GM21529 (cell line): ENCODE measurements at regions not wholly inside any gene's neighbourhood (a gene's known extent, or its start where the extent isn't known, plus 50 kb on each side); places are given as distances from the start of the nearest gene placed in this dataset.

Source experiments
- ATAC-seq: cut with Tn5 transposase; IDR thresholded peaks from one replicate; pipeline ENCODE4 v1.9.1; 2021; ENCODE audit not compliant: unreplicated experiment

GRCh38 chr14:86597279-86597678 is 1067.3 kb downstream of the FLRT2 start:
- ATAC-seq = no peak

DNA sequence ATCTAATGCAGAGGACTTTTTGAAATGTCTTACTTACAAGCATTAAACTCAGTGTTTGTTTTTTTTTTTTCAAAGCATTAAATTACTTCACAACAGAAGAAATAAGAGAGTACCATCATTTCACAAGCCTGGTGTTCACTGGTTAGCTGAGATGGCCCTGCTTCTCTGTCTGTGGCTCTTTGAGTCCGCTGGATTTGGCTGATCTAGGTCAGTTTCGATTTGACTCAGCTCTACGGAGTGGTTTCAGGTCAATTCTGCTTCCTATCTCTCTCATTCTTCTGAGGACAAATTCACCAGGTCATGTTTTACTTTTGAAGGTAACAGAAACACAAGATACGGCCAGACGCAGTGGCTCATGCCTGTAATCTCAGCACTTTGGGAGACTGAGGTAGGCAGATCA is 1066.1 kb downstream of the FLRT2 start:
- no peak for ATAC-seq

DNA sequence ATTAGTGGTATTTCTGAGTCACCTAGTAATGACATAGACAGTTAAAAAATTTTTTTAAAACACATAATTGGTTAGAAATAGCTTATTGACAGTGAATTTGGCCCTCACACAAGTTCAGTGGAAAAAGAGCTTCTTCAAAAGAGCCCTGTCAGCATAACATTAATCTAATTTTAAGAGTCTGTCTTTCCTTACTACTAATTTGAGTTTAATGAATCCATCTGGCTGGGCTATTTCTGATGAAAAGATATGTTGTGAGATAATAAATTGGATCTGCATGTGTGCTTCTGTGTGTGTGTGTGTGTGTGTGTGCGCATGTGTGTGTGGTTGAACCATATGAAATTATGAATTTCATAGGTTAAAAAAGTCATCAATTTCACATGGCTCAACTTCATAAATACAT is 1045.2 kb downstream of the FLRT2 start:
- no peak for ATAC-seq

DNA sequence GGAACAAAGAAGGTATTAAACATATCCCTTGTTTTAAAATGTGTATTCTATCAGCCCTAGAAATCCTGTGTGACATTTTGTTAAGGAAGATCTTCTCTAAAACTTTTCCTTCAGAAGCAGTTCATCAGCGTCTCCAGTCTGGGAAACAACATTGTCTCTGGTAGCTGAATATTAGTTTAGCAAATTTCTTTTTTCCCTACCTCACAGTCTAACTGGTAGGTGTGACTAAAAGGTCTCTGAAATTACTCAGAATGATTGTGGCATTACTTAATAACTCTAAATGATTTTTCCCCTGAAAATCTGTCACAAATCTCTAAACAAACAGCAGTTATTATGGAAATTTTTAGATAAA is 1044.8 kb downstream of the FLRT2 start:
- ATAC-seq = no peak

DNA sequence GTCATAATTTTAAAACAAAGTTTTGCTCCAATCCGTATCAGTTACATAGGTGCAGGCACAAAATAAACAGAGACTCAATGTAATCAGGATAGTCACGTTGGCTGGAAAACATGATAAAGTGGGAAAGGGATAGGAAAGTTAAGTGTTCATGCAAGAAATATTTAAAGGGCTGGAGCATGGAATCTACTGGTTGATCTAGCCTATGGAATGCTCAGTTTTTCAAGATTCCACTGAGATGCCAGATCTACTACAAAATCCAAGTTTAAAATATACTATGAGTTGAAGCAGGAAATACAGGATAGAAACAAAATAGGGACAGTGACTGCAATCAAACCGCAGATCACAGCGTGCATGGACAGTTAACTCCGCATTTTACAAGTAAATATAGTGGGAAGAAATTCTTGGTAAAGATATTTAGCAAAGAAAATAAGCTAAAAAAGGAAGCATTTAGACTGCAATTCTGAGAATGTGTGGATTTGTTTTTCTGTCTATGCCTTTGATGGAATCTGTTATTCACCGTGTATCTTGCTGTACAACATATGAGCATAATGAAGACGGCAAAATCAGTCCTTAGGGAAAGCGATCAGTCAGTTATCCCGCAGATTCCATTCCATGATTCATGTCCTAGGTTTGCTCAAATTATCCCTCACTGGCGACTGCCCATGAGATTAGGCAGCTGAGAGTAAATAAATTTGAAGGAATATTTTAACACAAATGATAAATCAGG is 1044.3 kb downstream of the FLRT2 start:
- ATAC-seq = no peak

DNA sequence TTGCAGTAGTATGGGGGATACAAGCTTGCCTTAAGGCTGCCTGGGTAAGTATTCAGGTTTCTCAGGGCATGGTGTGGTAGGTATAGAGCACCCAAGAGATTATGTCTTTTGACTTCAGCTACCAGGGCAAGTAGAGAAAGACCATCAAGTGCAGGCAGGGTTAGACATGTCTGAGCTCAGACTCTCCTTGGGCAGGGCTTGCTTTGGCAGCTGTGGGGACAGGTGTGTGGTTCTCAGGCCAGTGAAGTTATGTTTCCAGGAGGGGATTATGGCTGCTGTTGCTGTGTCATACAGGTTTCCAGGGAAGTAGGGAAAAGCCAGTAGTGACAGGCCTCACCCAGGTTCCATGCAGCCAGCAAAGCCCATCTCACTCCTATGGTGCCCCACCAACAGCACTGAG is 1040.4 kb downstream of the FLRT2 start:
- ATAC-seq = no peak

DNA sequence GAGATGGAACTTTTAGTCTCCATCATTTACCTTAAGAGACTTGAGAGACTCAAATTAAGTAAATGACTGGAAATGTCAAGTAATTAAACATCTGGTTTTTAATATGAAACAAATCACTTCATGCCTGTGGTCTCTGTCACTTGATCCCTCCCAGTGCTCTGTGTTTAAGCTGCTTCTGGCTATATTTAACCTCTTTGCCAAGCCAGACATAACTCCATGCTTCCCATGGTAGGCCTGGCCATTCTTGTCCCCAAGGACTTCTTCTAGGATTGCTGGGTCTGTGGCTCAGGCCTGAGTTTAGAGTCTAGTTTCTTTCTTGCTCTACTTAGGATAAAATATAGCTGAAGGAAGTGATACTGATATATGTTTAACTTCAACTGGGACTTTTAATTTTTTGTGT is 1013.6 kb downstream of the FLRT2 start:
- ATAC-seq = no peak

DNA sequence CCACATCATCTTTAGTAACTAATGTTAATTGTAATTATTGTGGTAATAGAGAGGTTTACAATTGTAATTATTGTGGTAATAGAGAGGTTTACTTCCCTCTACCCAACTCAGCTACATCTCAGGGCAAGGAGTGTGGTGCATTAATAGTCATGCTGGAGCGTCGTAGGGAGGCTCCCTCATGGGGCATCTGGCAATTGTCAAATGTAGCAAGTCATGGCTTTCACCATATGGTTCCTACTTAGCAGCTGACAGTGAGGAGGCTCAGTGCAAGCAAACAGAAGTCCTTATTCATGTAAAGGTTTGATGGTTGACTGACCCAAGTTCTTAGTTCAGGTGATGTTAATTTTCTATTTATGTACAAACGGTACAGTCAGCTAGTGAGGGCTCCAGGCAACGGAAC is 1012.0 kb downstream of the FLRT2 start:
- ATAC-seq = no peak

DNA sequence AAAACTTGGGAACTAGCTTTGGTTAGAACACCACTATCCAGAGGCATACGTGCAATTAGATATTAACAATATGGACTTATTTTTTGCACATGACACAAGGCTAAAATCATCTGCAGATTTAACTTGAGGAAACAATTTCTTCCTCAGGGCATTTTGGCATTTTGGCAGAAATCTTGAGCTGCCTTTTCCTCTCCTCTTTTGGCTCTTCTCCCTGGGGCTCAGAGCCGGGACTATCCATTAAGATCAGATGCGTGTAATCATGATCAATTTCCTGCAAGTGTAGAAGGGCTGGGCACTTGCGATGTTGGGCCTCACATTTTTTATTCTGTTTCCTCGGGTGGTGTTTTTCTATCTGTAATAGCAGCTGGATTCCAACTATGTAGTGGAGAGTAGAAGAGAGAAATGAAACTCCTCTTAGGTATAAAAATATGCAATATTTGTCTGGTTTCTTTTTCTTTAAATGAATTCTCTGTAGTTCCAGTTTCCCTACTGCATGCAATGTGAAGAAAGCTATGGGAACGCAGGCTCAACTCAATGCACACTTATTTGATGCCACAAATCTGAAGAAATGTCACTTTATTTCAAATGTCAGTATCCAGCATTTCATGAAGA is 1010.8 kb downstream of the FLRT2 start:
- ATAC-seq = no peak

DNA sequence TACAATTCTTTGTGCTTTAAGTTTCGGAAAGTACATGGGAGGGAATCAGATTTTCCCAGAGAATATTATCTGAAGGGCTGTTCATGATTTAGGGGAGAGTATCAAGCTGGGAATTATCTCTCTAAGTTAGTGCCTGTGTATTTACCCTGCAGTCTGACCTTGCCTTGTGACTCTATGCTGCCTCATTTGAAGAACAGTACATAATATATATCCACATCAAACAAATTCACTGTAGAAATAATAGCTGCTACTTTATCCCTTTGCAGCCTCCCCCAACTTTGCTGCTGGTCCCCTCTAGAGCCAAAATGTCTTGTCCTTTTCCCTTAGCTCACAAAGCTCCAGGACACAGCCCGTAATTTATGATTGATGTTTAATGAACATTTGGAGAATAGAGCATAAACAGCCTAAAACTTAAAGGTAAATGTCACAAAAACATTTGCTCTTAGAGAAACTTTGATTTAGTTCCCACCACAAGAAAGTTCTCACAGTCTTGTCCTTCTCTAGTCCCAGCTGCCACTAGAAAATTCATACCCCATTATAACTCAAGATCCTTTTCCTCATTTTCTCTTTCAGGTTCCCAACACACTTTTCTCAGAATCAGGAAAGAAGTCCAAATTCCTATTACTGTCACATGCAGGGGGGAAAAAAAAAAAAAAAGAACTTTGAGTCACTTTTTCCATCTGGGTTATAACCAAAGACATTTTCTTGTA is 1009.6 kb downstream of the FLRT2 start:
- no peak for ATAC-seq

GRCh38 chr14:86533834-86534233 is 1003.9 kb downstream of the FLRT2 start:
- no peak for ATAC-seq

- ATAC-seq = no peak
Measured at GRCh38 chr14:86532219-86532618, 1002.3 kb downstream of the FLRT2 start.

- no peak for ATAC-seq
Measured at GRCh38 chr14:86530457-86530856, 1000.5 kb downstream of the FLRT2 start.

DNA sequence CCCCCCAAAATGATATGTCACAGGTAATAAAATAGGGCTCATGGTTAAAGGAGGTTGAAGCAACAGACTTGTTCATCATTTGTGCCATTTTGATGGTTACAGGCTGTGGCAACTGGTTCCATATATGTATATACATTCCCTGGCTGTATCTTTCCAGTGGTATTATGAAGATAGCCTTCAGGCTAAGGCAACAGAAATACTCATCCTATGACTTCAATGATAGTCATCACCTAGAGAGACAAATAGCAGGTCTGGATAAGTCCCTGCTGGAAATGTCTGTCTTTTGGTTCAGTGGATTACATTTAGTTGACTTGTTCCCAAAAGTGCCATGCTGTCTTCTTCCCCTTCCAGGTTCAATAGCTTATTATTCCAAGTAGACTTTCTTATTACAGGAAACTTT is 997.4 kb downstream of the FLRT2 start:
- ATAC-seq = no peak

DNA sequence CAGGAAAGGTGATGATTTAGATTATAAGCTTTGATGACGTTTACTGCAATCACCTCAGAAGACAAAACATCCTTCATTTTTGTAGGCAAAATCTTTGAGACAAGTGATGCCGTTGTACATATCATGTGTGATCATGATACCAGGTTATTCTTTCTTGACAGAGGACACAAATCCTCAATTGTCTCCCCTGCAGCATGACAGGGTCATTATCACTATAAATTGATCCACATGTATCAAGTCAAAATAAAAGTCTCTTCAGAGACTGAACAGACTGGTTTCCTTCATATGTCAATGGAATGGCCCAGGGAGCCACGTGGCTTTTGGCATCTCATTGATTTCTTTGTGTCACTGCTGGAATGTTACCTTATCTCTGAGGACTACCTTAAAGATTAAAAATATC is 995.7 kb downstream of the FLRT2 start:
- ATAC-seq = no peak

DNA sequence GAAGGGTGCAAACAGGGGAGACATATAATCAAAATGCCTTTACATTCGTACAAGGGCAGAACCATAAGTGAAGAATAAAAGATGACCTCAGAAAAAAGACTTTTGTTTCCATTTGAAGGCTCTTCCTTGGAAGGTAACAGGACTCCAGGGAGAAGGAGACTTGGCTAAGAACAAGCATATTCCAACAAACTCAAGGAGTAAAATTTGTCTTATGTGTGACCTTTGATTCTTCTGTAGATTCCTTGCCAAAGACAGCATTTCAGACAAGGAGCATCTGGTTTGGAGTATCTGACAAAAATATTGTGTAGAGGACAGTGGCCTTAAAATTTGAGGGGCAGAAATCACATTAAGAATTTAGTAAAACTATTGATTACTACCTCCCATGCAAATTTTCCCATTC is 991.9 kb downstream of the FLRT2 start:
- no peak for ATAC-seq

- no peak for ATAC-seq
Measured at GRCh38 chr14:86521031-86521730, 991.2 kb downstream of the FLRT2 start.

DNA sequence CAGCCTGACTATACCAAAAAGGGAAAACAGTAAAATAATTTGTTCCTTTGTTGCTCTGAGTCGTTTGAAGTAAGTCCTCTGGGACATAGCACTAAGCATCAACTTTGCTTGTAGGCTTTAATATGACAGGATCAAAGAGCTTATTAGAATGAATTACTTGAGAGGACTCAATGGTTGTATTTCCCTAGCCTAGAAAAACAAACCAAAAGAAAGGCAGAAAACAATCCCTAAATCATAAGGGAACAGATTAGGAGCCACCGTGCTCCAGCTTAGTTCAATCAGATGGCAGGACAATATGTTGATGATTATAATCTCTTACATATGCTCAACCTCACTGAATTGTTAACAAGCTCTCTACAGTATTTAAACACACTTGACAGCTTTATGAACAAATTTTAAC is 988.4 kb downstream of the FLRT2 start:
- ATAC-seq = no peak

GRCh38 chr14:86515195-86515594 is 985.3 kb downstream of the FLRT2 start:
- no peak for ATAC-seq

DNA sequence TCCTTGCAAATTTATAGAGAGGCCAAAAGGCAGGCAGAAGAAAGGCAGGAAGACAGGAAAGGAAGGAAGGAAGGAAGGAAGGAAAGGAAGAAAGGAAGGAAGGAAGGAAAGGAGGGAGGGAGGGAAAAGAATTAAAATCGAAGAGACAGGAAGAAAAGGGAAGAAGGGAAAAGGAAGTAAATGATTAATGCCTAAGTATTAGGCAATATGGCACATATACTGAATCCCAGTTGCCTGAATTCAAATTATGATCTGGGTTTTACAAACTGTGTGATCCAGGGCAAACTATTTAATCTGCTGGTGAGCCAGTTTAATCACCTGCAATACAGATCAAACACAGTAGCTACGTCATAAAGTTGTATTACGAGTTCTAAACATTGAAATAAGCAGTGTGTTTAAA is 983.6 kb downstream of the FLRT2 start:
- ATAC-seq = no peak

- ATAC-seq = no peak
Measured at GRCh38 chr14:86513056-86513455, 983.1 kb downstream of the FLRT2 start.

DNA sequence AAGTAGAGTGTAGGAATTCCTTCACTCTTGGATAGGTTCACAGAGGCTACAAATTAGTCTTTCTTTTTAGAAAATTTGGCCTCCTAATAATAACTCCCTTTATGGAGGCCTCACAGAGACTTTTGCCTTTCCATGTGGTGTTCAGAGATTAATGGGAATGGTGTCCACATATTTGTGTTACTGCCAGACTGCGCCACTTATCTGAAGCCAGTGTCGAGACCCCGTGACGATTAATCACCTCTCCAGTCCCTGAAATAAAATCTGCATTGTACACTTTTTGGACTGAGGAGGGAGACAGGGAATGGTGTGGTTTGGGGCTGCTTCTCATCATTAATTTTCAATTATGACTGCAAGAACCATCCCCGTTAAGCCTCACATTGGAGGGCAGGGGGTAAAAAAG is 980.5 kb downstream of the FLRT2 start:
- ATAC-seq = no peak
